ENCODE measurements at regions not wholly inside any gene's neighbourhood (a gene's known extent, or its start where the extent isn't known, plus 50 kb on each side); places are given as distances from the start of the nearest gene placed in this dataset.

- ATAC-seq (no peak), DNase-seq (no peak)
- Mint-ChIP-seq H3K27me3 (no peaks in the 10 kb centered on the region), H3K4me1 (no peaks in the 10 kb centered on the region), H3K36me3 (ENCODE audit: low read depth) (no peaks in the 10 kb centered on the region), H3K27ac (no peak overlapping the region), H3K4me3 (no peak overlapping the region), H3K9me3 (ENCODE audit: low read depth) (peaks cover 6% of the 10 kb centered on the region)
- intact Hi-C loops (cut with DNase I, micrococcal nuclease) = no loop called here
- ChIA-PET CTCF (no interaction called here), POLR2A (no interaction called here)
These were observed 649.3 kb downstream of the STPG2 start for GRCh38 chr4:97493815-97494518.

DNA sequence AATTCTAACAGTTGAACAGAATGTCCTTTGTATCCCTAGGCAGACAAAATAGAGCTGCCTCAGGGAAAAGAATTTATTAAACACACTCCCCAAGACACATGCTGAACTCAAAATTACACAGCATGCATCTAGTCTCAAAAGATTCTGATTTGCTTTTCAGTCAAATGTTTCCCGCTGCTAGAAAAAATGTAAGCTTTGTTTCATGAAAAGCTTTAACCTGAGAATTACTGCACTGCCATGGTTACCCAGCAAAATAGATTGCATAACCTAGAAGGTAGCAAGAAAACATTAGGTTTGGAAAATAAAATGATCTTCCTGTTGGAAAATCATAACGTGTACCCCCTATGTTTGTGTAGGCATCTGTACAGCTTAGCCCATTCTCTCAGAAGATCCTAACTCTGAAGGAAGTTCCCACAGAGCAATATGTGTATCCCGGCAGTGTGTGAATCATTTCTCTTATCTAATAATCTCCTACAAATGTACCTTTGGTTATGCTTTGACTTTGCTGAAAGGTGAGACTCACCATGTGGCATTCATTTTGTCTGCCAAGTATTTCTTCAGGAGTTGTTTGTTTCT lies 646.9 kb downstream of the STPG2 start:
- CTCF ChIA-PET = interaction anchor here (0.6 kb wide), 1 partner anchor 8 kb away, joined by 4 read pairs; no protein-coding TSS in a partner anchor
- Mint-ChIP-seq H3K36me3 (ENCODE audit: low read depth) (no peaks in the 10 kb centered on the region), H3K4me3 (no peak overlapping the region), H3K27ac (no peak overlapping the region), H3K4me1 (no peaks in the 10 kb centered on the region), H3K27me3 (no peaks in the 10 kb centered on the region), H3K9me3 (ENCODE audit: low read depth) (peaks cover 6% of the 10 kb centered on the region)
- intact Hi-C loops (cut with DNase I, micrococcal nuclease) = no loop called here
- DNase-seq (no peak), ATAC-seq (no peak)
- POLR2A ChIA-PET = no interaction called here

- ChIA-PET POLR2A (no interaction called here), CTCF (no interaction called here)
- intact Hi-C loops (cut with DNase I, micrococcal nuclease) = no loop called here
- H3K27me3 Mint-ChIP-seq = no peaks in the 10 kb centered on the region
- H3K9me3 Mint-ChIP-seq (ENCODE audit: low read depth) = peaks cover 2% of the 10 kb centered on the region
- H3K36me3 Mint-ChIP-seq (ENCODE audit: low read depth) = no peaks in the 10 kb centered on the region
- H3K4me1 Mint-ChIP-seq = no peaks in the 10 kb centered on the region
- H3K27ac Mint-ChIP-seq = no peak overlapping the region
- DNase-seq = no peak
- no peak overlapping the region for H3K4me3 Mint-ChIP-seq
- no peak for ATAC-seq
These were observed 644.4 kb downstream of the STPG2 start for GRCh38 chr4:97498875-97499274.

DNA sequence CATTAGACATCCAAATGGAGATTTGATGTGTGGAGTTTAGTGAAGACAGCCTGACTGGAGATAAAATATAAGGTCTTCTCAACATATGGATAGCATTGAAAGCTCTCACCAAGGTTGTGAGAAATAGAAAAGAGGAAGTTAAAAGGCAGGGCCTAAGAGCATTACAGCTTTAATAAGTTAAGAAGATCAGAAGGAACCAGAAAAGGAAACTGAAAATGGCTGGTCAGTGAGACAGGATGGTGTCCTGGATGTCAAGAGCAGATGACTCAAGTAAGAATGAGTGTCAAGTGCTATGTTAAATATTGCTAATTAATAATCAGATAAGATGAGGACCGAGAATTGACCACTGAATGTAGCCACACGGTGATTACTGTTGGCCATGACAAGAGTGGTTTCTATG lies 642.9 kb downstream of the STPG2 start:
- intact Hi-C loops (cut with DNase I, micrococcal nuclease) = no loop called here
- H3K36me3 Mint-ChIP-seq (ENCODE audit: low read depth) = no peaks in the 10 kb centered on the region
- peaks cover 4% of the 10 kb centered on the region for H3K9me3 Mint-ChIP-seq (ENCODE audit: low read depth)
- no peak overlapping the region for H3K27ac Mint-ChIP-seq
- no peaks in the 10 kb centered on the region for H3K4me1 Mint-ChIP-seq
- no peak overlapping the region for H3K4me3 Mint-ChIP-seq
- ChIA-PET CTCF (no interaction called here), POLR2A (no interaction called here)
- DNase-seq (no peak), ATAC-seq (no peak)
- no peaks in the 10 kb centered on the region for H3K27me3 Mint-ChIP-seq

GRCh38 chr4:97504713-97505112 lies 638.6 kb downstream of the STPG2 start:
- ChIA-PET POLR2A (no interaction called here), CTCF (interaction anchor here (0.6 to 0.7 kb wide), 3 partner anchors 8 to 886 kb away, joined by 3 to 4 read pairs (median 3); no protein-coding TSS in a partner anchor)
- Mint-ChIP-seq H3K4me1 (no peaks in the 10 kb centered on the region), H3K9me3 (ENCODE audit: low read depth) (peaks cover 2% of the 10 kb centered on the region), H3K27ac (no peak overlapping the region), H3K27me3 (no peaks in the 10 kb centered on the region), H3K4me3 (no peak overlapping the region), H3K36me3 (ENCODE audit: low read depth) (no peaks in the 10 kb centered on the region)
- no peak for ATAC-seq
- DNase-seq = no peak
- intact Hi-C loops (cut with DNase I, micrococcal nuclease) = no loop called here

- intact Hi-C loops (cut with DNase I, micrococcal nuclease) = no loop called here
- Mint-ChIP-seq H3K36me3 (ENCODE audit: low read depth) (no peaks in the 10 kb centered on the region), H3K27ac (no peak overlapping the region), H3K4me1 (no peaks in the 10 kb centered on the region), H3K9me3 (ENCODE audit: low read depth) (peaks cover 5% of the 10 kb centered on the region), H3K4me3 (no peak overlapping the region), H3K27me3 (no peaks in the 10 kb centered on the region)
- ChIA-PET POLR2A (no interaction called here), CTCF (no interaction called here)
- no peak for ATAC-seq
- no peak for DNase-seq
These were observed 635.6 kb downstream of the STPG2 start for GRCh38 chr4:97507587-97508245.

Measured in activated CD4-positive, alpha-beta T cell treated with anti-CD3 and anti-CD28 coated beads for 36 hours (primary cell).